ENCODE measurements at regions not wholly inside any gene's neighbourhood (a gene's known extent, or its start where the extent isn't known, plus 50 kb on each side); places are given as distances from the start of the nearest gene placed in this dataset.

GRCh38 chr3:110093812-110094401 is 756.6 kb upstream of the DPPA4 start:
- Histone ChIP-seq H2BK15ac (ENCODE audit: low read depth, poor library complexity, severe bottlenecking) (no peak overlapping the region), H3K4ac (ENCODE audit: low read depth in 1 of 2, low read length in 2 of 2) (no peak overlapping the region), H3K23ac (ENCODE audit: low read length in 2 of 2) (no peak overlapping the region), H3K9ac (ENCODE audit: low read length) (no peak overlapping the region), H2BK120ac (ENCODE audit: low read depth, low read length) (no peak overlapping the region), H3K4me1 (ENCODE audit: control insufficient read depth, insufficient read depth, low read depth, low read length) (no peaks in the 10 kb centered on the region), H3K4me3 (ENCODE audit: insufficient read depth in 1 of 2, low read depth in 1 of 2, low read length in 2 of 2) (no peak overlapping the region), H2BK5ac (ENCODE audit: low read depth, low read length, poor library complexity, severe bottlenecking) (no peak overlapping the region), H2AFZ (ENCODE audit: low read depth, low read length) (no peak overlapping the region), H2BK12ac (ENCODE audit: low read length in 2 of 2) (no peak overlapping the region), H3K9me3 (ENCODE audit: control insufficient read depth, low read length) (no peaks in the 10 kb centered on the region), H3K36me3 (ENCODE audit: control insufficient read depth in 1 of 2, insufficient read depth in 2 of 2, low read depth in 1 of 2, low read length in 2 of 2) (no peaks in the 10 kb centered on the region), H3K4me2 (ENCODE audit: low read length, poor library complexity, severe bottlenecking) (no peak overlapping the region), H3K14ac (ENCODE audit: low read length in 2 of 2) (no peak overlapping the region), H2AK5ac (ENCODE audit: low read length, severe bottlenecking) (no peak overlapping the region), H3K18ac (ENCODE audit: low read depth in 1 of 2, low read length in 2 of 2) (no peak overlapping the region), H4K8ac (ENCODE audit: low read length) (no peak overlapping the region), H3K79me1 (replicated peaks; ENCODE audit: low read length, poor library complexity, severe bottlenecking) (no peaks in the 10 kb centered on the region), H3K27ac (ENCODE audit: low read length, poor library complexity, severe bottlenecking) (no peak overlapping the region), H4K91ac (ENCODE audit: low read length) (no peak overlapping the region), H3K27me3 (ENCODE audit: control insufficient read depth in 1 of 2, insufficient read depth in 1 of 2, low read length in 2 of 2) (no peaks in the 10 kb centered on the region)
- DNase-seq, result no peak

GRCh38 chr3:110099711-110100110 is 762.4 kb upstream of the DPPA4 start:
- WGBS, result 81% methylated on average over 3 of the region's 5 CpGs
- no peak overlapping the region for H2AK5ac ChIP-seq (ENCODE audit: low read length, severe bottlenecking)

GRCh38 chr3:110101361-110101760 is 764.0 kb upstream of the DPPA4 start:
- no peak overlapping the region for H4K91ac ChIP-seq (ENCODE audit: low read length)
- H2BK5ac ChIP-seq (ENCODE audit: low read depth, low read length, poor library complexity, severe bottlenecking), result no peak overlapping the region
- H3K79me1 ChIP-seq (replicated peaks; ENCODE audit: low read length, poor library complexity, severe bottlenecking), result no peaks in the 10 kb centered on the region
- no peaks in the 10 kb centered on the region for H3K9me3 ChIP-seq (ENCODE audit: control insufficient read depth, low read length)
- H2BK15ac ChIP-seq (ENCODE audit: low read depth, poor library complexity, severe bottlenecking), result no peak overlapping the region
- no peak overlapping the region for H3K4ac ChIP-seq (ENCODE audit: low read depth in 1 of 2, low read length in 2 of 2)
- H4K8ac ChIP-seq (ENCODE audit: low read length), result no peak overlapping the region
- no peak overlapping the region for H2BK12ac ChIP-seq (ENCODE audit: low read length in 2 of 2)
- no peak overlapping the region for H3K14ac ChIP-seq (ENCODE audit: low read length in 2 of 2)
- H3K4me2 ChIP-seq (ENCODE audit: low read length, poor library complexity, severe bottlenecking), result no peak overlapping the region
- no peak overlapping the region for H2BK120ac ChIP-seq (ENCODE audit: low read depth, low read length)
- no peaks in the 10 kb centered on the region for H3K36me3 ChIP-seq (ENCODE audit: control insufficient read depth in 1 of 2, insufficient read depth in 2 of 2, low read depth in 1 of 2, low read length in 2 of 2)
- no peak overlapping the region for H3K18ac ChIP-seq (ENCODE audit: low read depth in 1 of 2, low read length in 2 of 2)
- no peak for DNase-seq
- H2AK5ac ChIP-seq (ENCODE audit: low read length, severe bottlenecking), result no peak overlapping the region
- no peaks in the 10 kb centered on the region for H3K4me1 ChIP-seq (ENCODE audit: control insufficient read depth, insufficient read depth, low read depth, low read length)
- H3K27ac ChIP-seq (ENCODE audit: low read length, poor library complexity, severe bottlenecking), result no peak overlapping the region
- no peak overlapping the region for H3K23ac ChIP-seq (ENCODE audit: low read length in 2 of 2)
- H2AFZ ChIP-seq (ENCODE audit: low read depth, low read length), result no peak overlapping the region
- H3K4me3 ChIP-seq (ENCODE audit: insufficient read depth in 1 of 2, low read depth in 1 of 2, low read length in 2 of 2), result no peak overlapping the region
- no peaks in the 10 kb centered on the region for H3K27me3 ChIP-seq (ENCODE audit: control insufficient read depth in 1 of 2, insufficient read depth in 1 of 2, low read length in 2 of 2)
- no peak overlapping the region for H3K9ac ChIP-seq (ENCODE audit: low read length)

More at GRCh38 chr3:110099711-110100110, 762.4 kb upstream of the DPPA4 start:
- Histone ChIP-seq H3K4me1 (ENCODE audit: control insufficient read depth, insufficient read depth, low read depth, low read length) (no peaks in the 10 kb centered on the region), H3K27me3 (ENCODE audit: control insufficient read depth in 1 of 2, insufficient read depth in 1 of 2, low read length in 2 of 2) (no peaks in the 10 kb centered on the region), H2BK120ac (ENCODE audit: low read depth, low read length) (no peak overlapping the region), H3K4me2 (ENCODE audit: low read length, poor library complexity, severe bottlenecking) (no peak overlapping the region), H3K9ac (ENCODE audit: low read length) (no peak overlapping the region), H2BK5ac (ENCODE audit: low read depth, low read length, poor library complexity, severe bottlenecking) (no peak overlapping the region), H4K91ac (ENCODE audit: low read length) (no peak overlapping the region), H3K4me3 (ENCODE audit: insufficient read depth in 1 of 2, low read depth in 1 of 2, low read length in 2 of 2) (no peak overlapping the region), H3K18ac (ENCODE audit: low read depth in 1 of 2, low read length in 2 of 2) (no peak overlapping the region), H3K27ac (ENCODE audit: low read length, poor library complexity, severe bottlenecking) (no peak overlapping the region), H3K14ac (ENCODE audit: low read length in 2 of 2) (no peak overlapping the region), H3K23ac (ENCODE audit: low read length in 2 of 2) (no peak overlapping the region), H3K79me1 (replicated peaks; ENCODE audit: low read length, poor library complexity, severe bottlenecking) (no peaks in the 10 kb centered on the region), H2BK15ac (ENCODE audit: low read depth, poor library complexity, severe bottlenecking) (no peak overlapping the region), H2BK12ac (ENCODE audit: low read length in 2 of 2) (no peak overlapping the region), H2AFZ (ENCODE audit: low read depth, low read length) (no peak overlapping the region), H3K36me3 (ENCODE audit: control insufficient read depth in 1 of 2, insufficient read depth in 2 of 2, low read depth in 1 of 2, low read length in 2 of 2) (no peaks in the 10 kb centered on the region), H3K4ac (ENCODE audit: low read depth in 1 of 2, low read length in 2 of 2) (no peak overlapping the region), H4K8ac (ENCODE audit: low read length) (no peak overlapping the region), H3K9me3 (ENCODE audit: control insufficient read depth, low read length) (no peaks in the 10 kb centered on the region)
- DNase-seq, result no peak

- WGBS, result 100% methylated on average over 1 of the region's 1 CpG
- H2BK12ac ChIP-seq (ENCODE audit: low read length in 2 of 2), result no peak overlapping the region
- no peaks in the 10 kb centered on the region for H3K27me3 ChIP-seq (ENCODE audit: control insufficient read depth in 1 of 2, insufficient read depth in 1 of 2, low read length in 2 of 2)
- no peaks in the 10 kb centered on the region for H3K79me1 ChIP-seq (replicated peaks; ENCODE audit: low read length, poor library complexity, severe bottlenecking)
- H4K91ac ChIP-seq (ENCODE audit: low read length), result no peak overlapping the region
- no peaks in the 10 kb centered on the region for H3K9me3 ChIP-seq (ENCODE audit: control insufficient read depth, low read length)
- H2BK120ac ChIP-seq (ENCODE audit: low read depth, low read length), result no peak overlapping the region
- H2AK5ac ChIP-seq (ENCODE audit: low read length, severe bottlenecking), result no peak overlapping the region
- no peak overlapping the region for H3K18ac ChIP-seq (ENCODE audit: low read depth in 1 of 2, low read length in 2 of 2)
- H3K4me3 ChIP-seq (ENCODE audit: insufficient read depth in 1 of 2, low read depth in 1 of 2, low read length in 2 of 2), result no peak overlapping the region
- H2AFZ ChIP-seq (ENCODE audit: low read depth, low read length), result no peak overlapping the region
- H3K14ac ChIP-seq (ENCODE audit: low read length in 2 of 2), result no peak overlapping the region
- H2BK5ac ChIP-seq (ENCODE audit: low read depth, low read length, poor library complexity, severe bottlenecking), result no peak overlapping the region
- no peaks in the 10 kb centered on the region for H3K4me1 ChIP-seq (ENCODE audit: control insufficient read depth, insufficient read depth, low read depth, low read length)
- H4K8ac ChIP-seq (ENCODE audit: low read length), result no peak overlapping the region
- no peak overlapping the region for H3K23ac ChIP-seq (ENCODE audit: low read length in 2 of 2)
- no peak overlapping the region for H3K4me2 ChIP-seq (ENCODE audit: low read length, poor library complexity, severe bottlenecking)
- no peak overlapping the region for H3K4ac ChIP-seq (ENCODE audit: low read depth in 1 of 2, low read length in 2 of 2)
- DNase-seq, result no peak
- no peaks in the 10 kb centered on the region for H3K36me3 ChIP-seq (ENCODE audit: control insufficient read depth in 1 of 2, insufficient read depth in 2 of 2, low read depth in 1 of 2, low read length in 2 of 2)
- no peak overlapping the region for H3K9ac ChIP-seq (ENCODE audit: low read length)
- no peak overlapping the region for H3K27ac ChIP-seq (ENCODE audit: low read length, poor library complexity, severe bottlenecking)
- no peak overlapping the region for H2BK15ac ChIP-seq (ENCODE audit: low read depth, poor library complexity, severe bottlenecking)
Observed at GRCh38 chr3:110106805-110107204, 769.5 kb upstream of the DPPA4 start.

Measured in mesenchymal stem cell (in vitro differentiated cells and primary cell).